ENCODE measurements at regions not wholly inside any gene's neighbourhood (a gene's known extent, or its start where the extent isn't known, plus 50 kb on each side); places are given as distances from the start of the nearest gene placed in this dataset.
"Not testable (repeated sequence)": the region's sequence is repeated elsewhere in the genome, so short reads cannot be mapped to it uniquely, and the experiment has no call there.

DNA sequence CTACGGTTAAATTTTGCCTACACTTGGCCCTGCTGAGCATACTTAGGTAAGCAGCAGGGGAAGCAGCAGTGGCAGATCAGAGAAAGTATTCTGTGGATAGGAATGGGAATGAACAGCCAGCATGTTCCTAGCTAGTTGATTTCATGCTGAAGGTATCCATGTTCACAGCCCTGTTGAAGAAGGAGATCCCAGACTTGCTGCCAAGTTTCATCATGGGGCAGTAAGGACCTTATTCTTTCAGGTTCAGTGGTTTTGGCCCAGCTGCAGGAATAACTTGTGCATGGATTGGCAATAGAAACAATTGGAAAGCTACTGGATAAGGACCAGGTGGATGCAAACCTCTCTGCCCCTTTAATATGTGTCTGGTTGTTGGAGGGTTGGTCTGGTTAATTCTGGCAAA is 98.2 kb upstream of the TMEM178A start:
- H3K9me3 ChIP-seq (replicated peaks): peaks cover 10% of the 10 kb centered on the region
- no peaks in the 10 kb centered on the region for H3K27me3 ChIP-seq
- no peaks in the 10 kb centered on the region for H3K36me3 ChIP-seq
- peaks cover 37% of the 10 kb centered on the region for H3K4me1 ChIP-seq
- H3K4me3 ChIP-seq: no peak overlapping the region
- no peak for DNase-seq
- H3K27ac ChIP-seq: peak overlapping the region; percentile 69; the same call in 1 of the 2 replicates

GRCh38 chr2:39568116-39568515 is 97.6 kb upstream of the TMEM178A start:
- Histone ChIP-seq H3K27ac (peak overlapping the region; percentile 69), H3K36me3 (no peaks in the 10 kb centered on the region), H3K4me1 (peaks cover 37% of the 10 kb centered on the region), H3K9me3 (replicated peaks) (peaks cover 9% of the 10 kb centered on the region), H3K4me3 (no peak overlapping the region), H3K27me3 (no peaks in the 10 kb centered on the region)
- DNase-seq: no peak

- H3K27me3 ChIP-seq: no peaks in the 10 kb centered on the region
Measured at GRCh38 chr2:39568561-39569006, 97.1 kb upstream of the TMEM178A start.

GRCh38 chr2:39570130-39570555 is 95.6 kb upstream of the TMEM178A start:
- H3K27ac ChIP-seq: no peak overlapping the region; the same call in 1 of the 2 replicates
- no peak overlapping the region for H3K4me3 ChIP-seq
- peaks cover under 1% of the 10 kb centered on the region; the same call in 1 of the 2 replicates for H3K9me3 ChIP-seq (replicated peaks)
- H3K27me3 ChIP-seq: no peaks in the 10 kb centered on the region
- no peak for DNase-seq
- no peaks in the 10 kb centered on the region for H3K36me3 ChIP-seq
- H3K4me1 ChIP-seq: peaks cover 37% of the 10 kb centered on the region

More at GRCh38 chr2:39568561-39569006, 97.1 kb upstream of the TMEM178A start:
- no peak overlapping the region for H3K4me3 ChIP-seq
- no peaks in the 10 kb centered on the region for H3K36me3 ChIP-seq
- peak; percentile 83 to 90 for DNase-seq
- peaks cover 37% of the 10 kb centered on the region for H3K4me1 ChIP-seq
- peaks cover 6% of the 10 kb centered on the region for H3K9me3 ChIP-seq (replicated peaks)
- H3K27ac ChIP-seq: peak overlapping the region; percentile 69

- Histone ChIP-seq H3K4me3 (no peak overlapping the region), H3K27me3 (no peaks in the 10 kb centered on the region), H3K27ac (no peak overlapping the region; the same call in 1 of the 2 replicates), H3K9me3 (replicated peaks) (peaks cover 4% of the 10 kb centered on the region; the same call in 1 of the 2 replicates), H3K36me3 (no peaks in the 10 kb centered on the region), H3K4me1 (peaks cover 37% of the 10 kb centered on the region)
- no peak for DNase-seq
Measured at GRCh38 chr2:39570614-39571013, 95.1 kb upstream of the TMEM178A start.

- Histone ChIP-seq H3K27me3 (no peaks in the 10 kb centered on the region), H3K27ac (no peak overlapping the region; the same call in 1 of the 2 replicates), H3K9me3 (replicated peaks) (peaks cover 7% of the 10 kb centered on the region), H3K36me3 (no peaks in the 10 kb centered on the region), H3K4me1 (peaks cover 37% of the 10 kb centered on the region), H3K4me3 (no peak overlapping the region)
- DNase-seq: no peak
Measured at GRCh38 chr2:39571111-39571731, 94.5 kb upstream of the TMEM178A start.

DNA sequence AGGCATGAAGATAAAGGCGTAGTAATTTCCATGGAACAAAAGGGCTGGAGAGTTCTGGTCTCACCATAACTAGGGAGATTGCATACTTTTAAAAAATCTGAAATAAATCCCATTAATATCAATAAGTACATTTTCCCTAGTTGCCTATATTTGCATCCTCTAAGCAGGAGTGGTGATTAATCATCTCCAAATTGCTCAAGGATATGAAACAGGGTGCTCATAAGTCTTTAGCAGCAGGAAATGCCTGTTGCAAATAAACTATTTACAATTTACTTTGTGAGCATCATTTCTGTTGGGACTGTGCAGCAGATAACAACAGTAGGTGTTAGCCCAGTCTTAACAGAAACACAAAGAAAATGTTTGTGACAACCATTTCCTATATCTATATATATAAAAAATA is 92.4 kb upstream of the TMEM178A start:
- DNase-seq: no peak
- no peaks in the 10 kb centered on the region for H3K36me3 ChIP-seq
- H3K4me1 ChIP-seq: peaks cover 29% of the 10 kb centered on the region
- peaks cover 13% of the 10 kb centered on the region for H3K9me3 ChIP-seq (replicated peaks)
- no peaks in the 10 kb centered on the region for H3K27me3 ChIP-seq
- H3K4me3 ChIP-seq: no peak overlapping the region
- no peak overlapping the region for H3K27ac ChIP-seq

- Histone ChIP-seq H3K9me3 (replicated peaks) (peaks cover 8% of the 10 kb centered on the region), H3K4me3 (no peak overlapping the region), H3K27ac (no peak overlapping the region), H3K36me3 (no peaks in the 10 kb centered on the region), H3K27me3 (no peaks in the 10 kb centered on the region), H3K4me1 (peaks cover 13% of the 10 kb centered on the region)
- DNase-seq: no peak
Measured at GRCh38 chr2:39581866-39582265, 83.9 kb upstream of the TMEM178A start.

DNA sequence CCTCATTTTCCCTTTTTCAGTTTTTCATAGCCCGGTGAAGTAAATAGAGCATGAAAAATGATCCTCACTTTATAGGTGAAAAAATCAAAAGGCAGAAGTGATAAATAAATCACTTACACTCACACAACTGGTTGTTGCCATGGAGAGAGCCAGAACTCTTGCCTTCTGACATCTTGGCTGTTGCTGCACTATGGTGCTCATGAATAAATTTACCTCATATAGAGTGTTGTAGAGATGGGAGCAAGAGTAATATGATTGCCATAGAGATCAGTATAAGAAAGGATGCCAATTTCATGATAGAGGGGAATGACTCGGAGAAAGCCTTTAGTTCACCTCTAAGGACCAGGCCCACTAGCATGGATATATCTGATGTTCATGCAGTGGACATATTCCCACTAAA is 82.5 kb upstream of the TMEM178A start:
- no peak overlapping the region for H3K4me3 ChIP-seq
- no peak overlapping the region for H3K27ac ChIP-seq
- no peaks in the 10 kb centered on the region for H3K27me3 ChIP-seq
- H3K4me1 ChIP-seq: peaks cover 13% of the 10 kb centered on the region
- DNase-seq: no peak
- H3K9me3 ChIP-seq (replicated peaks): peaks cover 7% of the 10 kb centered on the region; the same call in 1 of the 2 replicates
- H3K36me3 ChIP-seq: no peaks in the 10 kb centered on the region

DNA sequence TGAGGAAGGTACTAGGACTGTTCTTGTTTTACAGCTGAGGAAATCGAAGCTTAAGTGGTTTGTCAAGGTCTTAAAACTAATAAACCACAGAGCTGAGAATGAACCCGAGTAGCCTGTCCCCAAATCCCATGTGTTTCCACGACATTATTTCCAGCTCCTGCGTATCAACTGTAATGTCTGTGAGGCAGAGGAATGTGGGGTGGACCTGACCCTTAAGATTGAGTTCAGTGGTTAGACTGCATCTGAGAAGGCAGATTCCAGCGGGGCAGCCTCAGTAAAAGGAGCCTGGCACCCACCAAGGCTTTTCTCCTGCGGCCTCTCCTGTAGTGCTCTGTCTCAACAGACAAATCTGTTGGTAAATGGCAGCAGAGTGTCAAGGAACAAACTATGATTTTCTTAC is 81.9 kb upstream of the TMEM178A start:
- peak in 1 of 2 experiments; percentile 54 for DNase-seq
- peaks cover 13% of the 10 kb centered on the region for H3K4me1 ChIP-seq
- no peaks in the 10 kb centered on the region for H3K27me3 ChIP-seq
- no peak overlapping the region for H3K4me3 ChIP-seq
- no peaks in the 10 kb centered on the region for H3K36me3 ChIP-seq
- H3K27ac ChIP-seq: no peak overlapping the region
- H3K9me3 ChIP-seq (replicated peaks): peaks cover 5% of the 10 kb centered on the region; the same call in 1 of the 2 replicates

- Histone ChIP-seq H3K27me3 (no peaks in the 10 kb centered on the region), H3K36me3 (no peaks in the 10 kb centered on the region), H3K9me3 (replicated peaks) (peaks cover under 1% of the 10 kb centered on the region; the same call in 1 of the 2 replicates), H3K4me3 (no peak overlapping the region), H3K27ac (no peak overlapping the region), H3K4me1 (peaks cover 13% of the 10 kb centered on the region)
- DNase-seq: no peak
Measured at GRCh38 chr2:39584283-39584965, 81.3 kb upstream of the TMEM178A start.

DNA sequence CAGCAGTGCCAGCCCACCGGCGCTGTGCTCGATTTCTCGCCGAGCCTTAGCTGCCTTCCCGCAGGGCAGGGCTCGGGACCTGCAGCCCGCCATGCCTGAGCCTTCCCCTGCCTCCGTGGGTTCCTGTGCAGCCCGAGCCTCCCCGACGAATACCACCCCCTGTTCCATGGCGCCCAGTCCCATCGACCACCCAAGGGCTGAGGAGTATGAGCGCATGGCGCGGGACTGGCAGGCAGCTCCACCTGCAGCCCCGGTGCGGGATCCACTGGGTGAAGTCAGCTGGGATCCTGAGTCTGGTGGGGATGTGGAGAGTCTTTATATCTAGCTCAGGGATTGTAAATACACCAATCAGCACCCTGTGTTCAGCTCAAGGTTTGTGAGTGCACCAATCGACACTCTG is 80.2 kb upstream of the TMEM178A start:
- not testable (repeated sequence) for H3K9me3 ChIP-seq (replicated peaks); DNase-seq; H3K36me3 ChIP-seq; H3K27ac ChIP-seq; H3K4me3 ChIP-seq; H3K27me3 ChIP-seq
- peaks cover 13% of the 10 kb centered on the region for H3K4me1 ChIP-seq

DNA sequence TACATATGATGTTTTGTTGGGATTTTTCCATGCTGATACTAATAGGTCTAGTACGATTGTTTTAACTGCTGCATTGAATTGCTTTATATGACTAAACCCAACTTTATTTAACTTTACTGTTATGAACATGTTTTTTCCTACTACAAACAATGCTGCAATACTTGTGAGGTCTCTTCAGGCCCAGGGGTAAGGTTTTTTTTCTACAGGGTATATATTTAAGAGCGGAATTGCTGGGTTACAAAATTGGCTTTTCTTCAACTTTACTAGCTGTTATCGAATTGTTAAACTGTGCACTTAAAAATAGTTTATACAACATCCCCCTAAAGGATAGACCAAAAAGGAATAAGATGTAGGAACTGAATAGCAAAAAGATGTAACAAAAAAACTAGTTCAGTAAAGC is 78.5 kb upstream of the TMEM178A start:
- Histone ChIP-seq H3K4me3 (no peak overlapping the region), H3K27me3 (no peaks in the 10 kb centered on the region), H3K36me3 (no peaks in the 10 kb centered on the region), H3K9me3 (replicated peaks) (no peaks in the 10 kb centered on the region; the same call in 1 of the 2 replicates), H3K27ac (no peak overlapping the region), H3K4me1 (peaks cover 13% of the 10 kb centered on the region)
- DNase-seq: no peak

GRCh38 chr2:39587641-39588040 is 78.1 kb upstream of the TMEM178A start:
- peaks cover 13% of the 10 kb centered on the region for H3K4me1 ChIP-seq
- no peaks in the 10 kb centered on the region for H3K9me3 ChIP-seq (replicated peaks)
- no peaks in the 10 kb centered on the region for H3K27me3 ChIP-seq
- no peak for DNase-seq
- no peaks in the 10 kb centered on the region for H3K36me3 ChIP-seq
- no peak overlapping the region for H3K4me3 ChIP-seq
- no peak overlapping the region for H3K27ac ChIP-seq

All from SJCRH30 (cell line).